T-cell (primary cell): ENCODE measurements at regions not wholly inside any gene's neighbourhood (a gene's known extent, or its start where the extent isn't known, plus 50 kb on each side); places are given as distances from the start of the nearest gene placed in this dataset.
A peak's percentile ranks its signal among the peaks of the same experiment; 100 is the strongest.
"Not testable (repeated sequence)": the region's sequence is repeated elsewhere in the genome, so short reads cannot be mapped to it uniquely, and the experiment has no call there.

ENCODE experiments used
- ATAC-seq, 4 experiments: fragments of 200-7000 bp in 3 of 4; fragments of 150-1000 bp in 1 of 4; cut with Tn5 transposase; replicated peaks in 1 of 4; 1 replicate in 3 of 4; 2 replicates in 1 of 4; pipeline ENCODE4 v1.10.0; 2021; ENCODE audit warnings: moderate library complexity in 3 of 4, mild to moderate bottlenecking in 2 of 4, moderate number of reproducible peaks in 1 of 4
- CTCF ChIA-PET, 2 donors: fragments of 300-600 bp; sonication (Branson Sonifier 250); formaldehyde crosslinking; loops; one replicate each; lab custom pipeline; 2022; ENCODE audit warnings: antibody characterized with exemption in 2 of 2; lab: Charles Lee
- POLR2A ChIA-PET, 2 donors: fragments of 300-600 bp; sonication (Branson Sonifier 250); formaldehyde crosslinking; loops; one replicate each; lab custom pipeline; 2022; ENCODE audit warnings: antibody characterized with exemption in 2 of 2; lab: Charles Lee
- DNase-seq, 35 experiments: peaks; one replicate each; pipeline versions ENCODE4 v3.0.0 to v3.0.0-alpha.2; 2013 to 2023
- H3K27ac ChIP-seq: one replicate; pipeline ENCODE4 v1.5.1; 2013; ENCODE audit warnings: low read length
- H3K27me3 ChIP-seq, 2 experiments: replicated peaks in 1 of 2; 1 replicate in 1 of 2; 2 replicates in 1 of 2; pipeline versions ENCODE4 v1.6.1 to v1.7.0; 2013; ENCODE audit warnings: low read length in 1 of 2, mixed read lengths in 1 of 2; ENCODE audit not compliant: control insufficient read depth in 2 of 2, insufficient read depth in 2 of 2; ENCODE audit errors: extremely low read depth in 1 of 2
- H3K36me3 ChIP-seq, 2 donors: 1 replicate in 1 of 2; 2 replicates in 1 of 2; pipeline versions ENCODE4 v1.6.1 to v1.7.0; 2013; ENCODE audit warnings: low read length in 1 of 2; ENCODE audit not compliant: control insufficient read depth in 2 of 2, insufficient read depth in 1 of 2; ENCODE audit errors: extremely low read depth in 1 of 2
- H3K4me1 ChIP-seq, 2 experiments: 1 replicate in 1 of 2; 2 replicates in 1 of 2; pipeline versions ENCODE4 v1.6.1 to v1.7.0; 2013; ENCODE audit warnings: low read length in 2 of 2, mixed read lengths in 1 of 2; ENCODE audit not compliant: insufficient read depth in 2 of 2, control insufficient read depth in 1 of 2; ENCODE audit errors: extremely low read depth in 1 of 2
- H3K4me3 ChIP-seq, 2 donors: 1 replicate in 1 of 2; 2 replicates in 1 of 2; pipeline versions ENCODE4 v1.5.1 to v1.7.0; 2013; ENCODE audit warnings: mild to moderate bottlenecking in 2 of 2, low read length in 1 of 2, moderate library complexity in 1 of 2; ENCODE audit not compliant: control insufficient read depth in 1 of 2; ENCODE audit errors: extremely low read depth in 1 of 2
- H3K9me3 ChIP-seq: 2 replicates; pipeline ENCODE4 v1.7.0; 2013
- H3K27ac Mint-ChIP-seq, 2 donors: one replicate each; pipeline ENCODE4 v1.8.0; 2020 to 2021; ENCODE audit warnings: mild to moderate bottlenecking in 2 of 2, mixed read lengths in 2 of 2
- H3K27me3 Mint-ChIP-seq, 2 donors: one replicate each; pipeline ENCODE4 v1.8.0; 2021 to 2022; ENCODE audit warnings: mixed read lengths in 2 of 2
- H3K36me3 Mint-ChIP-seq: one replicate; pipeline ENCODE4 v1.8.0; 2021; ENCODE audit warnings: mixed read lengths
- H3K4me1 Mint-ChIP-seq, 3 donors: one replicate each; pipeline ENCODE4 v1.8.0; 2020 to 2022; ENCODE audit warnings: mixed read lengths in 3 of 3, mild to moderate bottlenecking in 1 of 3
- H3K4me3 Mint-ChIP-seq, 3 donors: one replicate each; pipeline ENCODE4 v1.8.0; 2020 to 2022; ENCODE audit warnings: mild to moderate bottlenecking in 3 of 3, mixed read lengths in 3 of 3, moderate library complexity in 3 of 3
- H3K9me3 Mint-ChIP-seq, 3 donors: one replicate each; pipeline ENCODE4 v1.8.0; 2020 to 2022; ENCODE audit warnings: mixed read lengths in 3 of 3
- WGBS: methylation state at CpG from one replicate; pipeline ENCODE4 v1.1.5; 2013; ENCODE audit warnings: missing lambda C conversion rate; ENCODE audit not compliant: insufficient coverage; 5-methylcytosine and 5-hydroxymethylcytosine counted together

DNA sequence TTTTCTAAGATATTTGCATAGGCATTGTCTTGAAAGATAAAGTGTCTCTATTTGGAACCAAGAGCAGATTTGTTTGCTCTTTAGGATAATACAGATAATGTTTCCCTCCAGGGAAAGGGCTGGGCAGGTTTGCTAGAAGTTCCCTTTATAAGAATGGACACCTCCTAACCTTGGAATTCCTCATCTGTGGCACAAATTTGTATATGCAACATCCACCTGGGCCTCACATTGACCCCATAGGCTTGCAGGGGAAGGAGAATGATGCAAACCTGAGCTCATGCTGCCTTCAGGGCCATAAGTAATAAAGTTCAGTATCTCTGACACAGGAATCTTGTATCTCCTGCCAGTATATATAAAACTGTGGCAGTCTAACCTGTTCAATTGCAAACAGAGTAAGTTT, 508.4 kb upstream of the MIR17HG start:
- Mint-ChIP-seq H3K36me3 (no peaks in the 10 kb centered on the region), H3K4me1 (no peaks in the 10 kb centered on the region), H3K4me3 (no peak overlapping the region), H3K9me3 (peaks cover 2 to 18% (median 12%) of the 10 kb centered on the region in 3 donors), H3K27ac (no peak overlapping the region), H3K27me3 (no peaks in the 10 kb centered on the region)
- Histone ChIP-seq H3K4me3 (no peak overlapping the region), H3K36me3 (no peaks in the 10 kb centered on the region), H3K4me1 (no peaks in the 10 kb centered on the region), H3K27me3 (no peaks in the 10 kb centered on the region), H3K9me3 (no peaks in the 10 kb centered on the region), H3K27ac (no peak overlapping the region)
- DNase-seq (no peak), ATAC-seq (no peak)
- CTCF ChIA-PET, result no interaction called here
- POLR2A ChIA-PET, result no interaction called here

GRCh38 chr13:90846936-90847335, 500.6 kb upstream of the MIR17HG start:
- no CpG with 5 or more reads among the region's 1 CpG for WGBS
- ChIA-PET CTCF (no interaction called here), POLR2A (no interaction called here)
- no peaks in the 10 kb centered on the region for H3K27me3 ChIP-seq
- no peak overlapping the region for H3K4me3 ChIP-seq
- H3K4me3 Mint-ChIP-seq, result no peak overlapping the region
- H3K4me1 Mint-ChIP-seq, result no peaks in the 10 kb centered on the region
- no peak overlapping the region for H3K27ac Mint-ChIP-seq
- no peaks in the 10 kb centered on the region for H3K9me3 ChIP-seq
- no peak overlapping the region for H3K27ac ChIP-seq
- no peaks in the 10 kb centered on the region for H3K36me3 ChIP-seq
- no peak for DNase-seq
- ATAC-seq, result no peak
- H3K4me1 ChIP-seq, result no peaks in the 10 kb centered on the region
- H3K9me3 Mint-ChIP-seq, result peaks cover 3 to 37% (median 14%) of the 10 kb centered on the region in 3 donors
- H3K36me3 Mint-ChIP-seq, result no peaks in the 10 kb centered on the region
- no peaks in the 10 kb centered on the region for H3K27me3 Mint-ChIP-seq

- H3K9me3 ChIP-seq, H3K27me3 Mint-ChIP-seq, H3K4me3 ChIP-seq, POLR2A ChIA-PET, H3K4me3 Mint-ChIP-seq, H3K4me1 Mint-ChIP-seq, ATAC-seq, H3K36me3 ChIP-seq, CTCF ChIA-PET, H3K36me3 Mint-ChIP-seq, H3K4me1 ChIP-seq, H3K27ac Mint-ChIP-seq, H3K27me3 ChIP-seq, H3K27ac ChIP-seq, DNase-seq: not testable (repeated sequence)
- 75% methylated on average over 9 of the region's 10 CpGs for WGBS
- peaks cover 3 to 24% (median 4%) of the 10 kb centered on the region in 3 donors for H3K9me3 Mint-ChIP-seq
Measured at GRCh38 chr13:90853666-90854065, 493.8 kb upstream of the MIR17HG start.

GRCh38 chr13:90857921-90858320, 489.6 kb upstream of the MIR17HG start:
- H3K4me3 Mint-ChIP-seq, result no peak overlapping the region

DNA sequence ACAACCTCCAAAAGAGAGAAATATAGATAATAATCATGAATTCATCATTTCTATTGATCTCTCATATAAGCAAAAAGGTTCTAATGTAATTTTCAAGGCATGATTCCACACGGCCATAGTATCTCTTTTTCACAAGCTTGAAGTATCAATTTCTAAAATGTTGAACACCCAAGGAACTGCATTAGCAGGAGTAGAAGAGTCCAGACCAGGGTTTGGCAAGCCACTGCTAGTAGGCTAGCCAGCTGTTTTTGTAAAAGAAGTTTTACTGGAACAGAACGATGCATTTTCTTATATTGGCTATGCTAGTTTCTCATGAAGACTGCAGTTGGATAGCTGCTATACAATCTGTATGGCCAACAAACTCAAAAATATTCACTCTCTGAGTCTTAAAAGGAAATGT, 481.5 kb upstream of the MIR17HG start:
- Histone ChIP-seq H3K4me3 (no peak overlapping the region), H3K27me3 (no peaks in the 10 kb centered on the region), H3K9me3 (no peaks in the 10 kb centered on the region), H3K27ac (no peak overlapping the region), H3K4me1 (no peaks in the 10 kb centered on the region), H3K36me3 (no peaks in the 10 kb centered on the region)
- no CpG with 5 or more reads among the region's 2 CpGs for WGBS
- Mint-ChIP-seq H3K27me3 (no peaks in the 10 kb centered on the region), H3K9me3 (peaks cover 0 to 4% (median 2%) of the 10 kb centered on the region in 3 donors), H3K36me3 (no peaks in the 10 kb centered on the region), H3K4me3 (no peak overlapping the region), H3K4me1 (no peaks in the 10 kb centered on the region), H3K27ac (no peak overlapping the region)
- DNase-seq (no peak), ATAC-seq (no peak)
- ChIA-PET CTCF (no interaction called here), POLR2A (no interaction called here)

More at GRCh38 chr13:90857921-90858320, 489.6 kb upstream of the MIR17HG start:
- no peaks in the 10 kb centered on the region for H3K36me3 Mint-ChIP-seq
- no CpG with 5 or more reads among the region's 1 CpG for WGBS
- H3K4me1 ChIP-seq, result no peaks in the 10 kb centered on the region
- no peak for ATAC-seq
- no peaks in the 10 kb centered on the region for H3K9me3 ChIP-seq
- no peaks in the 10 kb centered on the region for H3K27me3 ChIP-seq
- H3K4me1 Mint-ChIP-seq, result no peaks in the 10 kb centered on the region
- H3K36me3 ChIP-seq, result no peaks in the 10 kb centered on the region
- no peak overlapping the region for H3K4me3 ChIP-seq
- no peak overlapping the region for H3K27ac ChIP-seq
- H3K27me3 Mint-ChIP-seq, result no peaks in the 10 kb centered on the region
- DNase-seq, result no peak
- ChIA-PET CTCF (no interaction called here), POLR2A (no interaction called here)
- peaks cover 0 to 3% (median 0%) of the 10 kb centered on the region in 3 donors for H3K9me3 Mint-ChIP-seq
- H3K27ac Mint-ChIP-seq, result no peak overlapping the region

DNA sequence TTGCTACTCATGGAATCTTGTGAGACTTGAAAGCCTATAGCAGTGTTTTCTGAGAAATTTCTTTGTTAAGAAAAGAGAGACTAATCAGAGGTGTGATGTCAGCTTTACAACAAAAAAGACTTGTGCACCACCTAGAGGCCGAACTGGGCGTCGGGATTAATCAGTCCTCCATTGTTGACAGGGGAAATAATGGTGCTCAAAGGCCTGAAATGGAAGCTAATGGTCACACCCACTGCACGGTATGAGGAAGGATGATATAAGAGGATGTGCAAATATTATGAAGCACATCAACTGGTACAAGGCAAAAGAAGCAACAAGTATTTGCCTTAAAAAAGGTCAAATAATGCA, 480.2 kb upstream of the MIR17HG start:
- H3K27me3 Mint-ChIP-seq, result no peaks in the 10 kb centered on the region
- no peak overlapping the region for H3K27ac Mint-ChIP-seq
- POLR2A ChIA-PET, result no interaction called here
- no peaks in the 10 kb centered on the region for H3K36me3 ChIP-seq
- no peak overlapping the region for H3K27ac ChIP-seq
- CTCF ChIA-PET, result no interaction called here
- H3K4me3 Mint-ChIP-seq, result no peak overlapping the region
- H3K36me3 Mint-ChIP-seq, result no peaks in the 10 kb centered on the region
- no peaks in the 10 kb centered on the region for H3K4me1 Mint-ChIP-seq
- H3K4me3 ChIP-seq, result no peak overlapping the region
- no peak for ATAC-seq
- peaks cover 0 to 4% (median 2%) of the 10 kb centered on the region in 3 donors for H3K9me3 Mint-ChIP-seq
- H3K27me3 ChIP-seq, result no peaks in the 10 kb centered on the region
- H3K9me3 ChIP-seq, result no peaks in the 10 kb centered on the region
- peak in 1 of 35 experiments; percentile 2 for DNase-seq
- 0% methylated on average over 3 of the region's 4 CpGs for WGBS
- no peaks in the 10 kb centered on the region for H3K4me1 ChIP-seq

GRCh38 chr13:90868321-90868920, 479.1 kb upstream of the MIR17HG start:
- Mint-ChIP-seq H3K9me3 (peaks cover 0 to 4% (median 2%) of the 10 kb centered on the region in 3 donors), H3K4me1 (no peaks in the 10 kb centered on the region), H3K27ac (no peak overlapping the region), H3K36me3 (no peaks in the 10 kb centered on the region), H3K4me3 (no peak overlapping the region), H3K27me3 (no peaks in the 10 kb centered on the region)
- no CpG with 5 or more reads among the region's 2 CpGs for WGBS
- Histone ChIP-seq H3K27ac (no peak overlapping the region), H3K4me3 (no peak overlapping the region), H3K36me3 (no peaks in the 10 kb centered on the region), H3K9me3 (no peaks in the 10 kb centered on the region), H3K4me1 (no peaks in the 10 kb centered on the region), H3K27me3 (no peaks in the 10 kb centered on the region)
- DNase-seq (no peak), ATAC-seq (no peak)
- ChIA-PET CTCF (no interaction called here), POLR2A (no interaction called here)
